Natural killer cell treated with Interleukin-12 subunit alpha and Interleukin-12 subunit beta and Interleukin-15 and Interleukin-18, amount 100 ng/mL, for 72 hours (primary cell): ENCODE measurements at regions not wholly inside any gene's neighbourhood (a gene's known extent, or its start where the extent isn't known, plus 50 kb on each side); places are given as distances from the start of the nearest gene placed in this dataset.
"Not testable (repeated sequence)": the region's sequence is repeated elsewhere in the genome, so short reads cannot be mapped to it uniquely, and the experiment has no call there.

Source experiments
- ATAC-seq, 2 donors: fragments of 150-1000 bp; cut with Tn5 transposase in 1 of 2; sonication (Bioruptor Pico), chemical (Tn5 transposase) in 1 of 2; 2 replicates each; pipeline ENCODE4 v1.10.0; 2021
- DNase-seq: peaks from one replicate; pipeline ENCODE4 v3.0.0; 2022; ENCODE audit warnings: low spot score
- H3K27ac Mint-ChIP-seq, 2 donors: 1 replicate in 1 of 2; 2 replicates in 1 of 2; pipeline ENCODE4 v1.8.0; 2022; ENCODE audit warnings: mixed read lengths in 2 of 2, mild to moderate bottlenecking in 1 of 2, moderate library complexity in 1 of 2
- H3K27me3 Mint-ChIP-seq, 2 donors: 1 replicate in 1 of 2; 2 replicates in 1 of 2; pipeline ENCODE4 v1.8.0; 2022; ENCODE audit warnings: mixed read lengths in 2 of 2
- H3K36me3 Mint-ChIP-seq: one replicate; pipeline ENCODE4 v1.8.0; 2022; ENCODE audit warnings: mixed read lengths
- H3K4me1 Mint-ChIP-seq, 2 donors: 1 replicate in 1 of 2; 2 replicates in 1 of 2; pipeline ENCODE4 v1.8.0; 2022; ENCODE audit warnings: low read depth in 2 of 2, mixed read lengths in 2 of 2, mild to moderate bottlenecking in 1 of 2
- H3K4me3 Mint-ChIP-seq: one replicate; pipeline ENCODE4 v1.8.0; 2022; ENCODE audit warnings: mixed read lengths
- H3K9me3 Mint-ChIP-seq: 2 replicates; pipeline ENCODE4 v1.8.0; 2022; ENCODE audit warnings: mixed read lengths

GRCh38 chr4:18691431-18692200 lies 670.1 kb upstream of the LCORL start:
- Mint-ChIP-seq H3K4me1 (no peaks in the 10 kb centered on the region), H3K27ac (no peak overlapping the region), H3K27me3 (peaks cover 0 to 4% of the 10 kb centered on the region in 2 donors), H3K9me3 (no peaks in the 10 kb centered on the region), H3K36me3 (no peaks in the 10 kb centered on the region), H3K4me3 (no peak overlapping the region)
- DNase-seq, result no peak
- no peak for ATAC-seq

GRCh38 chr4:18690291-18690955 lies 668.9 kb upstream of the LCORL start:
- no peak for DNase-seq
- ATAC-seq, result no peak
- no peaks in the 10 kb centered on the region for H3K4me1 Mint-ChIP-seq
- H3K4me3 Mint-ChIP-seq, result no peak overlapping the region
- no peaks in the 10 kb centered on the region for H3K36me3 Mint-ChIP-seq
- no peak overlapping the region for H3K27ac Mint-ChIP-seq
- peaks cover 0 to 4% of the 10 kb centered on the region in 2 donors for H3K27me3 Mint-ChIP-seq
- H3K9me3 Mint-ChIP-seq, result no peaks in the 10 kb centered on the region

- Mint-ChIP-seq H3K27me3 (peaks cover 0 to 4% of the 10 kb centered on the region in 2 donors), H3K9me3 (no peaks in the 10 kb centered on the region), H3K36me3 (no peaks in the 10 kb centered on the region), H3K4me3 (no peak overlapping the region), H3K4me1 (no peaks in the 10 kb centered on the region), H3K27ac (no peak overlapping the region)
- no peak for DNase-seq
- ATAC-seq, result no peak
Measured at GRCh38 chr4:18689308-18690115, 668.0 kb upstream of the LCORL start.

- not testable (repeated sequence) for H3K4me1 Mint-ChIP-seq, ATAC-seq, H3K4me3 Mint-ChIP-seq, DNase-seq, H3K36me3 Mint-ChIP-seq, H3K27ac Mint-ChIP-seq, H3K9me3 Mint-ChIP-seq, H3K27me3 Mint-ChIP-seq
Measured at GRCh38 chr4:18688351-18688750, 666.8 kb upstream of the LCORL start.

- Mint-ChIP-seq H3K4me1 (no peaks in the 10 kb centered on the region), H3K27ac (no peak overlapping the region), H3K36me3 (no peaks in the 10 kb centered on the region), H3K4me3 (no peak overlapping the region), H3K9me3 (no peaks in the 10 kb centered on the region), H3K27me3 (peaks cover 0 to 4% of the 10 kb centered on the region in 2 donors)
- no peak for DNase-seq
- no peak for ATAC-seq
Measured at GRCh38 chr4:18686338-18687037, 664.9 kb upstream of the LCORL start.

- no peaks in the 10 kb centered on the region for H3K36me3 Mint-ChIP-seq
- H3K4me1 Mint-ChIP-seq, result no peaks in the 10 kb centered on the region
- H3K9me3 Mint-ChIP-seq, result no peaks in the 10 kb centered on the region
- no peak overlapping the region for H3K27ac Mint-ChIP-seq
- ATAC-seq (no peak), DNase-seq (no peak)
- H3K4me3 Mint-ChIP-seq, result no peak overlapping the region
- peaks cover 0 to 2% of the 10 kb centered on the region in 2 donors for H3K27me3 Mint-ChIP-seq
Measured at GRCh38 chr4:18684932-18685331, 663.4 kb upstream of the LCORL start.

- DNase-seq, result no peak
- H3K4me3 Mint-ChIP-seq, result no peak overlapping the region
- H3K9me3 Mint-ChIP-seq, result peaks cover 8% of the 10 kb centered on the region
- no peaks in the 10 kb centered on the region for H3K27me3 Mint-ChIP-seq
- no peaks in the 10 kb centered on the region for H3K36me3 Mint-ChIP-seq
- H3K27ac Mint-ChIP-seq, result no peak overlapping the region
- no peak for ATAC-seq
- no peaks in the 10 kb centered on the region for H3K4me1 Mint-ChIP-seq
Measured at GRCh38 chr4:18676526-18676915, 655.0 kb upstream of the LCORL start.

GRCh38 chr4:18675586-18676525 lies 654.3 kb upstream of the LCORL start:
- Mint-ChIP-seq H3K27me3 (no peaks in the 10 kb centered on the region), H3K27ac (no peak overlapping the region), H3K36me3 (no peaks in the 10 kb centered on the region), H3K9me3 (peaks cover 8% of the 10 kb centered on the region), H3K4me1 (no peaks in the 10 kb centered on the region), H3K4me3 (no peak overlapping the region)
- DNase-seq (no peak), ATAC-seq (no peak)

- peaks cover 6% of the 10 kb centered on the region for H3K9me3 Mint-ChIP-seq
- no peaks in the 10 kb centered on the region for H3K27me3 Mint-ChIP-seq
- H3K36me3 Mint-ChIP-seq, result no peaks in the 10 kb centered on the region
- ATAC-seq, result no peak
- H3K4me3 Mint-ChIP-seq, result no peak overlapping the region
- no peaks in the 10 kb centered on the region for H3K4me1 Mint-ChIP-seq
- no peak overlapping the region for H3K27ac Mint-ChIP-seq
- DNase-seq, result no peak
Measured at GRCh38 chr4:18670034-18670433, 648.5 kb upstream of the LCORL start.

- no peak overlapping the region for H3K27ac Mint-ChIP-seq
- DNase-seq, result no peak
- H3K36me3 Mint-ChIP-seq, result no peaks in the 10 kb centered on the region
- H3K4me3 Mint-ChIP-seq, result no peak overlapping the region
- no peaks in the 10 kb centered on the region for H3K27me3 Mint-ChIP-seq
- no peak for ATAC-seq
- H3K9me3 Mint-ChIP-seq, result peaks cover 6% of the 10 kb centered on the region
- H3K4me1 Mint-ChIP-seq, result no peaks in the 10 kb centered on the region
Measured at GRCh38 chr4:18669390-18669789, 647.8 kb upstream of the LCORL start.

GRCh38 chr4:18666322-18666721 lies 644.8 kb upstream of the LCORL start:
- Mint-ChIP-seq H3K9me3 (peaks cover 7% of the 10 kb centered on the region), H3K27ac (no peak overlapping the region), H3K4me1 (no peaks in the 10 kb centered on the region), H3K4me3 (no peak overlapping the region), H3K27me3 (no peaks in the 10 kb centered on the region), H3K36me3 (no peaks in the 10 kb centered on the region)
- ATAC-seq (no peak), DNase-seq (no peak)

GRCh38 chr4:18664171-18664570 lies 642.6 kb upstream of the LCORL start:
- ATAC-seq (no peak), DNase-seq (no peak)
- H3K4me3 Mint-ChIP-seq, result no peak overlapping the region
- H3K4me1 Mint-ChIP-seq, result no peaks in the 10 kb centered on the region
- peaks cover 7% of the 10 kb centered on the region for H3K9me3 Mint-ChIP-seq
- H3K27me3 Mint-ChIP-seq, result no peaks in the 10 kb centered on the region
- H3K27ac Mint-ChIP-seq, result no peak overlapping the region
- H3K36me3 Mint-ChIP-seq, result no peaks in the 10 kb centered on the region

GRCh38 chr4:18645351-18645750 lies 623.8 kb upstream of the LCORL start:
- Mint-ChIP-seq H3K9me3 (peaks cover 9% of the 10 kb centered on the region), H3K4me3 (no peak overlapping the region), H3K27me3 (no peaks in the 10 kb centered on the region), H3K4me1 (no peaks in the 10 kb centered on the region), H3K27ac (no peak overlapping the region), H3K36me3 (no peaks in the 10 kb centered on the region)
- no peak for ATAC-seq
- no peak for DNase-seq
